SW480 (cell line): ENCODE measurements at regions not wholly inside any gene's neighbourhood (a gene's known extent, or its start where the extent isn't known, plus 50 kb on each side); places are given as distances from the start of the nearest gene placed in this dataset.

Source experiments
- DNase-seq: peaks from one replicate; pipeline ENCODE4 v3.0.0-alpha.2; 2016; ENCODE audit warnings: low spot score

DNA sequence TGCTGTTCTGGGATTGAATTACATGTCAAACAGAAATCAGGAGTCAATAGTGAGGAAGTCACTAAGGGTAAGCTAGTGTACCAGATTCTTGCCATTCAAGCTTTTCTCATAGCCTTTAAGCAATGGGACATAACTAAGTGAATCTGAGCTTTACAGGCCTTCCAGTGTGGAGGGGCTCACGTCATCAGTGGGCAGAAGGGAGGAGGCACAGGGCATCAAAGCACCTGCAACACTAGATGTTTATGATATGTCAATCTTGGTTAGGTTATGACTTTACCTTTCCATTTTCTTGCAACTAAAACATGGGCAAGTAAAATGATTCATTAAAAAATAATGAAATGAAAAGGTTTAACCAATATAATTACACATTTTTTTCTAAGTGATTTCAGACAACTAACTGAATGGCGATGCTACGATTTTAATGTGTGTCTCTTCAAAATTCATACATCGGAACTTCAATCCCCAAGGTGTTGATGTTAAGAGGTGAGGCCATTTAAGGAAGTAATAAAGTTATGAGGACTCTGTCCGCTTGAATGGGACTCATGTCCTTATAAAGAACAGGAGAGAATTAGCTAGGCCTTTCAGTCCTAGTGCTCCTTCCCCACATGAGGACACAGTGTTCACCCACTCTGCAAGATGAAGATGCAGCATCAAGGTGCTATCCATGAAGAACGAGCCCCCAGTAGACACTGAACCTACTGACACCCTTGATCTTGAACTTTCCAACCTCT lies 1169.2 kb upstream of the NXPH2 start:
- no peak for DNase-seq

DNA sequence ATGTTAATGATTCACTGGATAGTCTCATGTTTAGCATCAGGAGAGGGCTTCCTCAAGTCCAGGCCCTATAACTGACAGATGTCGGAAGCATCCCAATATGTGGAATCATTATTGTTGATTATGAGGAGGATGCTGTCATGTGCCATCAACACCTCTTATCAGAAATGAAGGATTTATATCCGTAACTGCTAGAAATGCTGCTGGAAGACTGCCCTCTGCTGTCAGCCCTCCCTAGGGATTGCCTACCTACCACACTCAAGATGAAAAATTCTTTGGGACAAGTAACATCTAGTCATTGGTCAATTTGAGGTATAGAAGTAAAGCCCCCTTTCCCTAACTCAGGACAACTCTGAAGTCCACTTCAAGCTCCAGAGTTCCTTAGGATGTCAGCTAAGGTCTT lies 1166.5 kb upstream of the NXPH2 start:
- DNase-seq = no peak

DNA sequence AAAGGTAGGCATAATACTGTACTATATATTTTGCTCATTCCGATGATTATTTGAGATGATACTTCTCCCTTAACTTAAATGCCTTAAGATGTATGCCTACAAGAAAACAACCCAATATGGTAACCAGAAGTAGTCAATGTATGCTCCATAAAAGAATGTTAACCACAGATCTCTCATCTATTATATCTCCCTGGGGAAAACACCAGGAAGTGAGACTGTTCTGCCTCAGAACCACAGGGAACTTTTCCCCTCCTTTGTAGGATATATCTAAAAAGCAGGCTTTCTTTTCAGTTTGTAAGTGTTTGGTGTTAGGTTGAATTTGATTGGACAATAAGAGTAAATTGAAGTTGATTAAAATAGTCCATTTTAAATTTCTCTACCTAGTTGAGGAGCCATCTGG lies 1160.5 kb upstream of the NXPH2 start:
- no peak for DNase-seq

DNA sequence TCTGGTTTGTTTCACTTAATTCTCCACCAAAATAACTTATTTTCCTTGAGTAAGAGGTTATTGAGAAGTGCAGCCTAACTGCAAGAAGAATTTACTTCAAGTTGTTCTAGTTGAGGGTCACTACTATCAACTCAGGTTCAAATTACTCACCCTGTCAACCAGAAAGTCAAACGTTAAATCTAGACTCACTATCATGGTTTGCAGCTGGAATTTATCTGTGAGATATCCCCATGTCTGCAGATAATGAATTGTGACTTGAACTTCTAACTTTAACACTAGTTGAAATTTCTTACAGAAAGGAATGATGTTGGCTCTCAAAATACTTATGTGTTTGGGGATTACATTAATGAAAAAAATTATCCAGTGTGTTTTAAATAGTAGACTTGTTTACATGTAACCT lies 1145.7 kb upstream of the NXPH2 start:
- DNase-seq = no peak

DNA sequence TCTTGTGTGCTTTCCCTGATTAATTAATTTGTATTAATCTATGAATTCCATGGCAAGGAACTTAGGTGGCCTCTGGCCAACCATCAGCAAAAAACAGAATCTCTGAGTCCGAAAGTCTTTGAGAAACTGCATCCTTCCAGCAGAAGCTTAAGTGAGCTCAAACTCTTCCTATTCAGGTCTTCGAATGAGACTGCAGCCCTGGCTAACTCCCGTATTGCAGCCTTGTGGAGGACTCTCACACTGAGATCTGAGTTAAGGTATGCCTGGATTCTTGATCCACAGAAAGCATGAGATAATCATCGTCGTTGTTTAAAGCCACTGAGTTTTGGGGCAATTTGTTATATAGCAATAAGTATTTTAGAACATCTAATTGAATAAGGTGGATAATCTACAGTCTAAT lies 1143.9 kb upstream of the NXPH2 start:
- DNase-seq = no peak

DNA sequence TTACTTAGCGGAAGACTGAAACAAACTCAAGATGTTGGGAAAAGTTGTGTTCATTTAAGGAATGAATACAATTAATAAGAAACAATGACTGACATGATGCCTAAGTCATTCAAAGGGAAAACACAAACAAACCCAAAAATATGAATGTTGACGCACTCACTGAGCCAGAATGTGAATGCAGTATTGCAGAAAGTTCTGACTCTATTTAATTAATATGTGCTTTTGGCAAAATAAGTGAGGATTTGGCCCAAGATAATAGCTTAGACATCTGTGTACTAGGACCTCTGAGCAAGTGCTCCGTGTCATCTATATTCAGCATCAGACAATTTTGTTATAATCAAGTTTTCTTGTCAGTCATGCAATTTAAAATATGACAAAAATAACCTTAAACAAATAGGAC lies 1138.8 kb upstream of the NXPH2 start:
- DNase-seq = no peak

DNA sequence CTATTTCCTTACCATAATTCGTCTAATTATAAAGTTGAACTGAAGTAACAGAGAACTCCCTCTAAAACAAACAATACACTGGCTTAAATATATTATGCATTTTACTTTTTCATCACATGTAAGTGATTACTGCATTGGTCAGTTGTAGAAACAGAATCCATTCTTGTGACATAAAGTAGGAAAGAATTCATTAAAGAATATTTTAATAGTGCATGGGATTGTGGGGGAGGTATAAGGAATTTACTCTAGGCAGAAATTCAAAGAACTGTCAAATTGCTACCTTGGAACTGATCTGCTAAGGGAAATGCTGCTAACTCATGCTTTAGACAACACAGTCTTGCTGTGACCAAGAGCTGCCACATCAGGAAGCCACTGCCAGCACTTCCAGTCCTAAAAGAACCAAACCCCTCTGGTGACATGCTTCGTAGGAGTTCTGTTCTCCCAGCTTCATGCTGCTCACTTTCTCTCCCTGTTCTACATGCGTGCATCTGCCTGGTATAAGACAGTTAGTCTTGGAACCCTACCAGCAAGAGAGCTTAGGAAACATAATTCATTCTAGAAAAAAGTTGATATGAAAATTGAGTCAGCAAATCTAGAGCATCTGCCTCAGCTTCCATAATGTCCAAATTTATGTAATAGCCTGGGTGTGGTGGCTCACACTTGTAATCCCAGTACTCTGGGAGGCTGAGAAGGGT lies 1137.6 kb upstream of the NXPH2 start:
- no peak for DNase-seq

DNA sequence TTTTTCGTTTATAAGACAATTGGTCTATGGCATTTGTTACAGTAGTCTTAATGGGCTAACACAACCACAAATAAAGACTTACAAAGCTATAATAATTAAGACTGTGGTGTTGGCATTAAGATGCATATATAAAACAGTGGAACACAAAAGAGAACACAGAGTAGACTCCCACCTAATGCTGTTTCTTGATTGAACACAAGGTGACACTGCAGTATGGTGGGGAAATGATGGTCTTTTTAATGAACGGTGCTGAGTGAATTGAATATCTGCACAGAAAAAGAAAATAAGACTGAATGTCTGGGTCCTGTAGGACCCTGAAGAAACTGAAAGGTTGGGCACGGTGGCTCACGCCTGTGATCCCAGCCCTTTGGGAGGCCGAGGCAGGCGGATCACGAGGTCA lies 1136.6 kb upstream of the NXPH2 start:
- no peak for DNase-seq

DNA sequence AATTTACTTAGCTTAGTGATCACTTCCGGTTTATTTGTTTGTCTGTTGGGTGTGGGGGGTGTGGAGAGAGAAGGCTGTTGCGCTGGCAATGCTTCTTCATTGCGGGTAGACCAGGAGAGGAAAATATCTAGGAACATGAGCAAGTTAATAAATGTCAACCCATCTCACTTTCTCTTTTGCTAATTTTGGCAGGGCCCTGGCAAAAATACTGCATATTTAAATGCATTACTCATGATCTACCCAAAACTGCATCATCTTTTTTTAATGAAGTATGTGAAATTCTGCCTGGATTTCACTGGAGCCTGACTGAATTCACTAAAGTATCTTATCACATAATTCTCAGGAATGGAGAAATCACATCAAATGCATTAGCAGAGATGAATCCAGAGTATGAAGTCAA lies 1131.0 kb upstream of the NXPH2 start:
- DNase-seq = no peak

DNA sequence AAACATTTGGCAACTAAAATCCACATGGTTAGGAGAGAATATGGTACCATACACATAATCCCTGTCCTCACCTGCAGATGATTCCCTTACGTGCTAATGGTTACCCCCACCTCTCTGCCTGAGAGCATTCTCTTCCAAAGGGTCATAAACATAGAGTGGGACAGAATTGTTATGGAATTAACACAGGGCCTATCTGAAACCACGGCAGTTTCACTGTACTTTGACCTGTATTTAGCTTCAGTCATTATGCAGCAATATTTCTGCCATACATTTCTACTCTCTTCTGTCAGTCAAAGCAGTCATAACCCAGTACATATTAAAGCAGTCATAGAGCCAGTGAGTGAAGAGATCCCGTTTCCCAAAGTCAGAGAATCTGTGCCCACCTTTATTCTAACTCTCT lies 1128.9 kb upstream of the NXPH2 start:
- no peak for DNase-seq

DNA sequence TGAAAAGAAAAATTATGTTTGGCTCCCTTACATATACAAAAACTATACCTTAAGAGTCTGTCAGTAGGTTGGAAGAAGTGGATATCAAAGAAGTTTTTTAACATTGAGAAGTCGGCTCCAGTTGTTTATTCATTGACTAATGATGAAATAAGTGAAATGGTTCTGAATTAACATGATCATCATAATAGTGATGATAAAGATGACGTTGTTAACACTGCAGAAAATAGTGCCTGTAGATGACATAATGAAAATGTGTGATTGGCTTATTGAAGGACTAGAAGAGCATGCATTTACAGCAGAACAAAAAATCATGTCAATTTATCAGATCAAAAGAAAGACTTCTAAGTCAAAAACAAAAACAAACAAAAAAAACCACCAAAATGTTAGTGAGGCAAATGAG lies 1125.4 kb upstream of the NXPH2 start:
- no peak for DNase-seq

DNA sequence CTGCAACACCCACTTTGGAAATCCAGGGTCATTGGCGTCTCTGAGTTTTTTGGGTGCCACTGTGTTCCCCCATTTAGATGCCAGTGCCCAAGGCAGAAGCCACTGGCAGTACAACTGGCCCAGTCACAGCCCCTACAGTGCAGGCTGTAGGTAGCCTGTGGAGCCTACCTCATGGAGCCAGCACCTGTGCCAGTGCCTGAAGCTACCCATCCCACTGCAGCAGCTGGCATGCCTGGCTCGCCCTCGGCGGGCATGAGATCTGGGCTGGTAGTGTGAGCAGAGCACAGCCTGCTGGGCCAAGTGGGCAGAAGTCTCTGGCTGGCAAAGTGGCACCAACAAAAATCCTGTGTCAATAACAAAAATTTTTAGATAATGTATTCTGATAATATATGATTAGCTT lies 1111.4 kb upstream of the NXPH2 start:
- no peak for DNase-seq

DNA sequence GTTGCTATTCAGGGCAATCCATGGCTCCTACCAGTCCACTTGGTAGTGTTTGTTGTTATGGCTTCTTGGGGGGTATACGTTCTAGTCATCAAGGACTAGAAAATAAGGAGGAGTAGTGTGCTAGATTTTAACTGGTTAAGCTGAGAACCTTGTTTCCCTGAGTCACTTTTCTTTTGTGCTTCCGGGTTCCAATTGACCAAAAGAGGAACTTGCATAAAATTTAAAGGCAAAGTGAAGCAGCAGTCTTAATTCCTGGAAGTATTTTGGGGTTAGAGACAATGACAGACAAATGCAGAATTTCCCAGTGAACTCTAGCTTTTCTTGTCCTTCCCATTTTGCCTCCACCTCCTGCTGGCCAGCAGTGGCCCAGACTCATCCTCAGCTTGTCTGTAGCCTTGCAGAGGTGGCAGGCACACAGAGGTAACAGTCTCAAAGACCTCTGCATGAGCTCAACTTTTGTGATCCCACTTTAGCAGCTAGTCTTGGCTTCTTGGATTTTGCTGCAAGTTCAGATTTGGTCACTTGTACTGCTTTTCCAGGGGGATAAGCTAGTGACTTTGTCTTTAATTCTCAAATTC lies 1105.8 kb upstream of the NXPH2 start:
- DNase-seq = no peak

DNA sequence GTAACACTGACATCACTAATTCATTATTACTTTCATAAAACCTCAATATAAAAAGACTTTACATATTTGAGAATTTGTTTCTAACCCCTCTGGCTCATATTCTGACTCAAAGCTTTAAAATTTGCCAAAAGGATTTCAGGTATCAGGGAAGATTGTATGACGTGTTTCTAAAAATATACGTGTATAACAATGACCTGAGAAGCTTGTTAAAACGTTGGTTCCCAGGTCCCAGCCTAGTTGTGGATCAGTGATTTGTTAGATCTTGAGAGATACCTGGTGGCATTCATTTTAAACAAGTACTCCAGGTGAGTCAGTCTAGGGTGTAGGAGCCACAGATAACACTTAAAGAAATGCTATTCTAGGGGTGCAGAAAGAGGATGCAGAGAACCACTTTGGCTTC lies 1096.8 kb upstream of the NXPH2 start:
- no peak for DNase-seq

DNA sequence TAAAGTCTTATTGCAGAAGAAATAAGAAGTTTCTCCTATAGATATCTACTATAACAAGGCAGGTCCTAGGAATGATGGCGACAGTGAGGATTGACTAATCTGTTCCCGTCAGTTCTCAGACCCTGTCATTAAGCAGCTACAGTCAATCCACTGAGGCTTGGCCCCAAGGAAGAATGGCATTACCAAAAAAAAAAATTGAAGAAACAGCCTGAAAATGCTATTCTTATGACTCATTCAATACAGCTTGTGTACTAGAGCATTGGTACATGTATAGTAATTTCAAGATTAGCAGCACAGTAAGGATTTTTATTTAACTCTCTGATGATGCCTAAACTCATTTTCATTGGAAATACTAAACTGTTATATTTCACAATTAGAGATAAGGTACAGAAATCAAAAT lies 1096.1 kb upstream of the NXPH2 start:
- no peak for DNase-seq

DNA sequence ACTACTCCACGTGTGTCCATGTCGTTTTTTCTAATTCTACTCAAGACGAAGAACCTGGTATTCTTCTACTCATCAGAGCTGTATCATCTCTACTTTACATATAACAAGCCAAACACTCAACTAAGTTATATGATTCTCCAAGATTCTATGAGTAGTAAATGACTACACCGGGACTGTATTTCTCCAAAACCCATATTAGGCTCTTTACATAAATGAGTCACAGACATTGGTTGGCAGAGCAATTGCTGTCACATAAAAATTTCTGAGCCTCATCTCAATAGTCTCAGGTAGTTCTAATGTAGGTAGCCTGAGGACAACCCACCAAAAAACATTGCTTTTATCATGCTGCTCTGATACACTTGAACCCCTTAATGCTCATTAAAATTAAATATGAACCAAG lies 1092.3 kb upstream of the NXPH2 start:
- DNase-seq = no peak

DNA sequence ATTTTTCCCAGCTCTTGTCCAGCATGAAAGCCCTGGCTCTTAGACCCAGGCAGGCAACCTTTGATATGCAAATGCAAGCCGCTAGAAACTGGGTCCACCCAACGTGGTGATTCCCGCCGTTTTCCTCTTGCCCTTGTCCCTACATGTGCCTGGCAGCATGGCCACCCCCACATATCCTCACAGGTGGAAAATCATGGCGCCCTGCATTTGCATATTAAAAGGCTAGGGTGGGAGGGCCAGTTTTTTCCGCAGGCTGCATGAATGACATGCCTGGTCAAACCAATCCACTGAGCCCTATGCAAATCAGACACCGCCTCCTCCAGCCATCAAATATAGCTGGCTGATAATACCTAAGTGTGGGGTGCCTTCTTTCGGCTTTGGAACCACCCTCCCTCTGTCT lies 1091.8 kb upstream of the NXPH2 start:
- DNase-seq = no peak

DNA sequence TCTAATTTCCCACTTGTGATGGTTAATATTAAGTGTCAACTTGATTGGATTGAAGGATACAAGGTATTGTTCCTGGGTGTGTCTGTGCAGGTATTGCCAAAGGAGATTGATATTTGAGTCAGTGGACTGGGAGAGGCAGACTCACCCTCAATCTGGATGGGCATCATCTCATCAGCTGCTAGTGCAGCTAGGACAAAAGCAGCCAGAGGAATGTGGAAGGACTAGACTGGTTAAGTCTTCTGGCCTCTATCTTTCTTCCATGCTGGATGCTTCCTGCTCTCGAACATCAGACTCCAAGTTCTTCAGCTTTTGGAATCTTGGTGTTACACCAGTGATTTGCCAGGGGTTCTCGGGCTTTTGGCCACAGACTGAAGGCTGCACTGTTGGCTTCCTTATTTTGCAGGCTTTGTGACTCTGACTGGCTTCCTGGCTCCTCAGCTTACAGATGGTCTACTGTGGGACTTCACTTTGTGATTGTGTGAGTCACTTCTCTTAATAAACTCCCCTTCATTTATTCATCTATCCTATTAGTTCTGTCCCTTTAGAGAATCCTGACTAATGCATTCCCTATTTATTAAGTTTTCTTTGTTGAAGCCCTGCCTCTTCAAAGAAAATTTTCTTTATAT lies 1087.5 kb upstream of the NXPH2 start:
- DNase-seq = no peak

DNA sequence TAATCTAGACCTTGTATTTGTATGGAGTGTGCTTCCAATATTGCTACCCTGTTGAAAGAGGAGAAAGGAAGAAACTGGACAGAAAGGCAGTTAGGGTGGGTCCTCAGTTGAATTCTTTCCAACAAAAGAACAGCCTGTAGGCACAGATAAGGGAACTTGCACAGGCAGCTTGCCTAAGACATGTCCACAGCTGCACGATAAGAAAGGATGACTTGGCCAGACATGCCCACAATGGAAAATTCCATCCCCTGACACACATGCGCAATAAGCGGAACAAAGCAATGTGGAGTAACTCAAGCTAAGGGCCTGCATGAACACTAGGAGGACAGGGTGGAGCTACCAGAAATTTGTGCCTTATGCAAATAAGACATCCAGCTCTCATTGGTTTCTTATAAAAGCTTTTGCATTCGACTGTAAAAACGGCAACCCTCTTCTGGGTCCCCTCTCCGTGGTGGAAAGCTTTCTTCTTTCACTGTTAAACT lies 1084.7 kb upstream of the NXPH2 start:
- DNase-seq = no peak

DNA sequence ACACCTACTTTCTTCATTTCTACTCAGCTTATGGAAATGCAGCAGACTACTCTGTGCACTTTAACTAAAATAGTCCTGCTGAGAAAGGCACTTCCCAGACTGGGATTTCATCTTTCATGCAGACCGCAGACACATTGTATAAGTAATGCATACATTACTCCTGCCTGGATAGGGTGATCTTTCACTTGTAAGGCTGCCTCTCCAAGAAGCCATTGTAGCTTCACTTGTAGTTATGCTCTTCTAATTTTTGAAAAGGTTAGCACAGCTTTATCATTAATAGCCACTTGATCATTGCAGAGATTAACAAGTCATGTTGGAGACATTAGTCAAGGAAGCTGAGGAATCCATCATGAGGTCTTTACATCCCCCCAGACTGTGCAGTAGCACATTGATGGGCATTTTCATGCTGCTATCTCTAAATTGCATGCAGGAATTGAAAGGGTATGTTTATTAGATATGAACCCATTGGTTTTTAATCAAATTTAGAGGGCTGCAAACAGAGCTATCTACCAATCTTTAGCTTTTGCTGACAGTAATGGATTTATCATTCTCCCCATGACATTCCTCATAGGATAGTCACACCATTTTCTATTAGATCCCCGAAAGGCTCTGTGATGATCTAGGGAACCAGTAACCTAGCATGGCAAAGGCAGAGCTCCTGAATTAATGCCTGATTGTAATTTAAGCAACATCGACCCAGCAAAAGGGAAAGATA lies 1074.7 kb upstream of the NXPH2 start:
- no peak for DNase-seq

DNA sequence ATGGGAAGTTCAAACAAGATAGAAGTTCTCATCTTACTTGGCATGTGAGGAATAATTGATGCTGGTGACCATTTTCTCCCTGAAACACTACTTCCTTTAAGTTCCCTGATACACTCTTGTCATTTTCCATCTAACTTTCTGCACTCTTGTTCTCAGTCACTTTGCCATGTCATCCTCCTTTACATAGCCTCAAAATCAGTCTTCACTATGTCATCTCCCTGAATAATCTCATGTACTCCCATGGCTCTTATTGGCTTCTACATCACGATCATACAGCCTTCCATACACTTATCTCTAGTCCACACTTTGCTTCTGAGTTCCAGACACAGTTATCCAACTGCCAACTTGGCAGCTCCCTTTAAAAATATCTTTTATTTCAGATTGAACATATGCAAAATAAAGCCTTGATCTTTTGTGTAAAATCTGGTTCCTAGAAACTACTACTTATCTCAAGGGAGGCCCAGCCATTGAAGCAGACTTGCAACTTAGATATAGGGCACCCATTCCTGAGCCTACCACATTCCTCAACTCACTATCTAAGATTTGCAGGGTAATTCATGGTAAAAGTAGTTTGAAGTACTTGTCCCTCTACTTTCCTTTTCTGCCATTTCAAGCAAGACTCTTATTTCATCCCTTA lies 1070.2 kb upstream of the NXPH2 start:
- DNase-seq = no peak

DNA sequence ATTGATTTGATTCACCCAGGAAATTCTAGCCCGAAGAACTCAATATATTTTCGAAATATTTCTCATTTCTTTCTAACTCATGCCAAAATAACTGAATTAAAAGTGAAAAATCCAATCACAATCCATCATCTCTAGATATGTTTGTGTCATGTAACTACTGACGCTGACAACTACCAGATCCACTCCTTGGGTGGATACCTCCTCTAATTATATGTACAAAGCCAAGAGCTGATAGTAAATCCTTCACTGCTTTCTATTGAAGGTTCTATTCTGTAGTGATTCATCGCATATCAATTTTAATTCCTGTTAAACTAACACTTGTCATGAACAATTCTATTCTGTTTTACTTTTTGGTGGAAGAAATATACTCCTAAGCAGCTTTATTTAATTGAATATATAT lies 1056.6 kb upstream of the NXPH2 start:
- no peak for DNase-seq
